Tibial nerve (tissue), 4 donors: ENCODE measurements at regions not wholly inside any gene's neighbourhood (a gene's known extent, or its start where the extent isn't known, plus 50 kb on each side); places are given as distances from the start of the nearest gene placed in this dataset.

Experiments
- EP300 ChIP-seq, 2 donors: sonication (generic); formaldehyde crosslinking; IDR thresholded peaks; one replicate each; pipeline ENCODE4 v1.6.1; 2017; ENCODE audit warnings: antibody characterized with exemption in 2 of 2, mild to moderate bottlenecking in 1 of 2
- POLR2A ChIP-seq, 2 donors: fragments of 450-650 bp; IDR thresholded peaks; one replicate each; pipeline ENCODE4 v1.6.1; 2017; ENCODE audit warnings: antibody characterized with exemption in 2 of 2, mild to moderate bottlenecking in 2 of 2, moderate library complexity in 2 of 2
- TF ChIP-seq, protein P1 (sequence below), 5 experiments: fragments of 200-600 bp in 3 of 5; fragments of 450-650 bp in 2 of 5; sonication (generic) in 3 of 5; IDR thresholded peaks; one replicate each; pipeline ENCODE4 v1.5.1; 2016 to 2019; ENCODE audit warnings: antibody characterized with exemption in 5 of 5, mild to moderate bottlenecking in 3 of 5, moderate library complexity in 2 of 5

DNA sequence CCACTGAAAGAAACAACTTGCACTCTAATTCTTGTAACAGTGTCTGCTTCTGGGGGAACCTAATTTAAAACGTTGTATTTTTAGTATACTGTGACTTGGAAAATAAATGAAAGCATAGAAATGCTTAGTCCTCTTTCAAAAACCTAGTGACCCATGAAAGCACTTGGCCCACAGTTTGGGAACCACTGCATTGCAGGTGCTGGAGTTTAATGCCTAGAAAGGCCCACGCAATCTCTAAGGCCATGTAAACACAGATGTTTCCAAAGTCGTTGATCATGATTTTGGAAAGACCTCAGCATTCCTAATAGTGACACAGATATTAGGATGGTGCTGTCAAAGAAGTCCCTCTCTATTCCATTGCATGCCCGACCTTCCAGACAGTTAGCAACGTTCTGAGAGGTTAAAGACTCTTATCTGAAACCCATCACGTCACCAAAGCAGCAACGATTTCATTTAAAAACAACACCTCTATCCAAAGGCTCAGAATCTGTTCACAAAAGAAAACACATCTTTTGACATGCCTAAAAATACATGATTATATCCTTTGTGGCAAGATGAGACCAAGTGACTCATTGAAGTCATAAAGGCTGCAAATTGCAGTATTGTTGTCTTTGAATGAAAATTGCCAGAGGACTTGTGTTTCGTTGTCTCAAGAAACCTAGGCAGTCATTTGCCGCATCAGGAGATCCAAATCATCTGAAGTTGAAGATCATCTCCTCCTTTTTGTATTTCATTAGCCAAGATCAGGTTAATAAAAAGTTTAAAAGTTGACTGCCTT is 328.0 kb upstream of the ZNF507 start:
- TF ChIP-seq, protein P1, sequence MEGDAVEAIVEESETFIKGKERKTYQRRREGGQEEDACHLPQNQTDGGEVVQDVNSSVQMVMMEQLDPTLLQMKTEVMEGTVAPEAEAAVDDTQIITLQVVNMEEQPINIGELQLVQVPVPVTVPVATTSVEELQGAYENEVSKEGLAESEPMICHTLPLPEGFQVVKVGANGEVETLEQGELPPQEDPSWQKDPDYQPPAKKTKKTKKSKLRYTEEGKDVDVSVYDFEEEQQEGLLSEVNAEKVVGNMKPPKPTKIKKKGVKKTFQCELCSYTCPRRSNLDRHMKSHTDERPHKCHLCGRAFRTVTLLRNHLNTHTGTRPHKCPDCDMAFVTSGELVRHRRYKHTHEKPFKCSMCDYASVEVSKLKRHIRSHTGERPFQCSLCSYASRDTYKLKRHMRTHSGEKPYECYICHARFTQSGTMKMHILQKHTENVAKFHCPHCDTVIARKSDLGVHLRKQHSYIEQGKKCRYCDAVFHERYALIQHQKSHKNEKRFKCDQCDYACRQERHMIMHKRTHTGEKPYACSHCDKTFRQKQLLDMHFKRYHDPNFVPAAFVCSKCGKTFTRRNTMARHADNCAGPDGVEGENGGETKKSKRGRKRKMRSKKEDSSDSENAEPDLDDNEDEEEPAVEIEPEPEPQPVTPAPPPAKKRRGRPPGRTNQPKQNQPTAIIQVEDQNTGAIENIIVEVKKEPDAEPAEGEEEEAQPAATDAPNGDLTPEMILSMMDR (IDR thresholded peaks at IDR 0.05) = no peak
- TF ChIP-seq POLR2A (IDR thresholded peaks at IDR 0.05) = no peak
- peak in 1 of 2 donors; percentile 46 for TF ChIP-seq EP300 (IDR thresholded peaks at IDR 0.05)
